ENCODE measurements at regions not wholly inside any gene's neighbourhood (a gene's known extent, or its start where the extent isn't known, plus 50 kb on each side); places are given as distances from the start of the nearest gene placed in this dataset.
"Not testable (repeated sequence)": the region's sequence is repeated elsewhere in the genome, so short reads cannot be mapped to it uniquely, and the experiment has no call there.

DNA sequence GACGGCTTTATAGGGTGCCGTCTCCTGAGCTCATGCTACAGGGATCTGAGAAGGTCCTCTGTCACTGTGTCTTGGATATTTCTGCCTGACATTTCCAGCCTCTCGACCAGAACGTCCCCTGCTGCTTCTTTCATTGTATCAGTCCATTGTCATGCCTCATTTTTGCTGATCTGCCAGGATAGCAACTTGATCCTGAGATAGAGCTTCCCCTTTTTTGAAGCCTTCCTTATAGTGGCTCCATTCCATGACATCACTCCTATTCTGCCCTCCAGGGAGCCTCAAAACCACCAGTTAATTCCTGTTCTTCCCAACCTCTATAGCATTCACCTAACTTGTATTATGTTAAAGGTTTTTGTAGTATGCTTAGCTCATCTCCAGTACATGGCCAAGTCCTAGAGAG lies 431.8 kb upstream of the NOX3 start:
- DNase-seq (ENCODE audit: low spot score) (no peak), ATAC-seq (no peak)
- no peaks in the 10 kb centered on the region for H3K4me1 Mint-ChIP-seq (ENCODE audit: low read depth in 2 of 2)
- H3K9me3 Mint-ChIP-seq: peaks cover 3% of the 10 kb centered on the region
- no peak overlapping the region for H3K4me3 Mint-ChIP-seq
- no peaks in the 10 kb centered on the region for H3K36me3 Mint-ChIP-seq
- no peaks in the 10 kb centered on the region for H3K27me3 Mint-ChIP-seq
- H3K27ac Mint-ChIP-seq: no peak overlapping the region

- H3K4me1 Mint-ChIP-seq (ENCODE audit: low read depth in 2 of 2): no peaks in the 10 kb centered on the region
- ATAC-seq (no peak), DNase-seq (ENCODE audit: low spot score) (no peak)
- H3K4me3 Mint-ChIP-seq: no peak overlapping the region
- H3K9me3 Mint-ChIP-seq: no peaks in the 10 kb centered on the region
- H3K27ac Mint-ChIP-seq: no peak overlapping the region
- no peaks in the 10 kb centered on the region for H3K27me3 Mint-ChIP-seq
- no peaks in the 10 kb centered on the region for H3K36me3 Mint-ChIP-seq
Observed at GRCh38 chr6:155883741-155884140, 428.1 kb upstream of the NOX3 start.

GRCh38 chr6:155883334-155883731 lies 427.7 kb upstream of the NOX3 start:
- no peaks in the 10 kb centered on the region for H3K27me3 Mint-ChIP-seq
- no peak overlapping the region for H3K27ac Mint-ChIP-seq
- ATAC-seq (no peak), DNase-seq (ENCODE audit: low spot score) (no peak)
- no peaks in the 10 kb centered on the region for H3K9me3 Mint-ChIP-seq
- no peak overlapping the region for H3K4me3 Mint-ChIP-seq
- no peaks in the 10 kb centered on the region for H3K4me1 Mint-ChIP-seq (ENCODE audit: low read depth in 2 of 2)
- H3K36me3 Mint-ChIP-seq: no peaks in the 10 kb centered on the region

- Mint-ChIP-seq H3K4me1 (ENCODE audit: low read depth in 2 of 2) (no peaks in the 10 kb centered on the region), H3K4me3 (no peak overlapping the region)
Observed at GRCh38 chr6:155882527-155883333, 427.1 kb upstream of the NOX3 start.

DNA sequence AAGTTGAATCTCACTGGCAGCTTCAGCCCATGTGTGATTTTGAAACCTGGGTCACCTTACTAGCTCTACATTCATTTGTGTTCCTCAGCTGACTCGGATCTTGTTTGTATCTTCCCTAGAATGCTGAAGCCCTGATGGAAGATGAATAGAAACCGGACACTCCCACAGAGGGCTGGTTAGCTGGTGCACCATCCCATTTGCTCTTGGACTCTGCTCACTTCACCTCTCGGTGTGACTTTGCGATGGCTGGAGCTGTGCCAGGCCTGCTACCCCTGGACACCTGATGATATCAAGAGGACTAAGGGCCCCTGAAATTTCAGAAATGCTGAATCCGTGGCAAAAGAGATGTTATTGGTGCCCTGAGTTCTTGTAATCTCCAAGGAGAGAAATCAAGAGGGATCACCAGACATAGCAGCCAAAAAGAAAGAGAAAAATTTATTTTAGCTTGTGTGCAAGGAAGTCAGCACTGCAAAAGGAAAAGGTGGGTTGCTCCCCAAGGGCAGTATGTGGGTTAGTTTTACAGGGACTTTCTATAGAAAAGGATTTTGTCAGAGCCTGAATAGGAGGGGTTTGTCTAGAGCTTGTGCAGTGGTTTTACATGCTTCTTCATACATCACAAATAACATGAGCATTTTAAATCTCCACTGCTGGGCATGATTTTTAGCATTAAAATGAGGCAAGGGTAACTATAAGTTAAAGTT lies 426.3 kb upstream of the NOX3 start:
- no peak for DNase-seq (ENCODE audit: low spot score)

More at GRCh38 chr6:155882527-155883333, 427.1 kb upstream of the NOX3 start:
- Mint-ChIP-seq H3K27ac (no peak overlapping the region), H3K36me3 (no peaks in the 10 kb centered on the region), H3K27me3 (no peaks in the 10 kb centered on the region), H3K9me3 (no peaks in the 10 kb centered on the region)
- ATAC-seq: no peak
- no peak for DNase-seq (ENCODE audit: low spot score)

GRCh38 chr6:155880900-155881299 lies 425.3 kb upstream of the NOX3 start:
- Mint-ChIP-seq H3K4me1 (ENCODE audit: low read depth in 2 of 2) (no peaks in the 10 kb centered on the region), H3K36me3 (no peaks in the 10 kb centered on the region), H3K27ac (no peak overlapping the region), H3K9me3 (no peaks in the 10 kb centered on the region), H3K4me3 (no peak overlapping the region), H3K27me3 (no peaks in the 10 kb centered on the region)
- ATAC-seq: no peak
- no peak for DNase-seq (ENCODE audit: low spot score)

More for the DNA sequence above, 426.3 kb upstream of the NOX3 start:
- Mint-ChIP-seq H3K4me3 (no peak overlapping the region), H3K4me1 (ENCODE audit: low read depth in 2 of 2) (no peaks in the 10 kb centered on the region), H3K27me3 (no peaks in the 10 kb centered on the region), H3K9me3 (no peaks in the 10 kb centered on the region), H3K27ac (no peak overlapping the region), H3K36me3 (no peaks in the 10 kb centered on the region)
- ATAC-seq: no peak

DNA sequence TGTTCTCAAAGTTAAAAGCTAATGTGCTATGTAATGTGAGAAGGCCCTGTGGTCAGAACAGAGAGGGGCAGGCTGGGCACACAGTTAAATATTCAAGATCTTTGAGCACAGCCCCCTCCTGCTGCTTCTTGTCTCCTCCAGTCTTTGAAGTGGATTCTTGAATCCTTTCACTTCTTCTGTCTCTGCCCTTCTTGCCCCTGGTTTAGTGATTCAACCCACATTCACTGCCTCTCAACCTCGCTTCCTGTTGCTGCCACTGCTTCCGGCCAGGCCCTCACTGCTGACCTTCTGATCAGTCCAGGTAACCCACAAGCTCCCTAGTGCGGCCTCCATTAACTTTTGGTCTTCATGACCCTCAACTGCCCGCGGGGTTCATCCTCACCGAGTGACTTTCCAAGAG lies 417.3 kb upstream of the NOX3 start:
- no peaks in the 10 kb centered on the region for H3K36me3 Mint-ChIP-seq
- H3K4me3 Mint-ChIP-seq: no peak overlapping the region
- no peak overlapping the region for H3K27ac Mint-ChIP-seq
- H3K9me3 Mint-ChIP-seq: peaks cover 4% of the 10 kb centered on the region
- DNase-seq (ENCODE audit: low spot score) (no peak), ATAC-seq (no peak)
- peaks cover 5% of the 10 kb centered on the region in 2 donors for H3K4me1 Mint-ChIP-seq (ENCODE audit: low read depth in 2 of 2)
- no peaks in the 10 kb centered on the region for H3K27me3 Mint-ChIP-seq

DNA sequence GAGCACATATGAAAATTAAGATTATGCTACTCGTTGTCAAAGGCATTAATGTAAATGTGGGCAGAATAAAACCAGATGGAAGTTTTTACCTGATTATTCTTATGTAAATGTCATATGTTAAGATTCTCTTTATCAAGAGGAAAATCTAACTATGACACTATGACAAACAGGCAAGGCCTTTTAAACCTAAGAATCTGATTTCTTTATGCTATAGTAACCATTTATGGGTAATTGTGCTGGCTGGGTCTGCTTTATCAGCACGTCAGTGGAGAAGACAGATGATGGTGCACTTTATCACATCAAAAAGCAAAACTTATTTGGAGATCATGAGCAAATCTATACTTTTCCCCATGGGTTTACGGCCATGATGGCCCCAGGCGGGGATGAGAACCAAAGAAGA lies 412.0 kb upstream of the NOX3 start:
- Mint-ChIP-seq H3K27ac (no peak overlapping the region), H3K9me3 (peaks cover 9% of the 10 kb centered on the region), H3K36me3 (no peaks in the 10 kb centered on the region), H3K4me1 (ENCODE audit: low read depth in 2 of 2) (no peaks in the 10 kb centered on the region), H3K27me3 (no peaks in the 10 kb centered on the region), H3K4me3 (no peak overlapping the region)
- DNase-seq (ENCODE audit: low spot score): no peak
- ATAC-seq: no peak

DNA sequence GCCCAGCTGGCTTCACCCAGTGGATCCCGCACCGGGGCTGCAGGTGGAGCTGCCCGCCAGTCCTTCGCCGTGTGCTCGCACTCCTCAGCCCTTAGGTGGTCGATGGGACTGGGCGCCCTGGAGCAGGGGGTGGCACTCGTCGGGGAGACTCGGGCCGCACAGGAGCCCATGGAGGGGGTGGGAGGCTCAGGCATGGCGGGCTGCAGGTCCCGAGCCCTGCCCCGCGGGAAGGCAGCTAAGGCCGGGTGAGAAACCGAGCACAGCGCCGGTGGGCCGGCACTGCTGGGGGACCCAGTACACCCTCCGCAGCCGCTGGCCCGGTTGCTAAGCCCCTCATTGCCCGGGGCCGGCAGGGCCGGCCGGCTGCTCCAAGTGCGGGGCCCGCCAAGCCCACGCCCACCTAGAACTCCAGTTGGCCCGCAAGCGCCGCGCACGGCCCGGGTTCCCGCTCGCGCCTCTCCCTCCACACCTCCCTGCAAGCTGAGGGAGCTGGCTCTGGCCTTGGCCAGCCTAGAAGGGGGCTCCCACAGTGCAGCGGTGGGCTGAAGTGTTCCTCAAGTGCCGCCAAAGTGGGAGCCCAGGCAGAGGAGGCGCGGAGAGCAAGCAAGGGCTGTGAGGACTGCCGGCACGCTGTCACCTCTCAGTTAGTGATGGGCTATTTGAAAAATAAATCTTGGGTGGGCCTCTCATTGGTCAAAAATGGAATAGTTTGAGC lies 411.2 kb upstream of the NOX3 start:
- not testable (repeated sequence) for ATAC-seq; H3K9me3 Mint-ChIP-seq; DNase-seq (ENCODE audit: low spot score); H3K27ac Mint-ChIP-seq; H3K4me1 Mint-ChIP-seq (ENCODE audit: low read depth in 2 of 2); H3K4me3 Mint-ChIP-seq; H3K27me3 Mint-ChIP-seq; H3K36me3 Mint-ChIP-seq

DNA sequence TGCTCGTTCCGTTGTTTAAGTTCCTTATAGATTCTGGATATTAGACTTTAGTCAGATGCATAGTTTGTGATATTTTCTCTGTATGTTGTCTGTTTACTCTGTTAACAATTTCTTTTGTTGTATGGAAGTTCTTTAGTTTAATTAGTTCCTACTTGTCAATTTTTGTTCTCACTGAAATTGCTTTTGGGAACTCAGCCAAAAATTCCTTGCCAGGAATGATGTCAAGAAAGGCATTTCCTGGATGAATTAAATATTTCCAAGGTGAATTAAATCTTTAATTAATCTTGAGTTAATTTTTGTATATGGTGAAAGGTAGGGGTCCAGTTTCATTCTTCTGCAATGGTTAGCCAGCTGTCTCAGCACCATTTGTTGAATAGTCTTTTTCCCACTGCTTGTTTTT lies 406.2 kb upstream of the NOX3 start:
- no peak for ATAC-seq
- Mint-ChIP-seq H3K27me3 (no peaks in the 10 kb centered on the region), H3K4me3 (no peak overlapping the region), H3K9me3 (peaks cover 16% of the 10 kb centered on the region), H3K27ac (no peak overlapping the region), H3K4me1 (ENCODE audit: low read depth in 2 of 2) (no peaks in the 10 kb centered on the region), H3K36me3 (peaks cover 5% of the 10 kb centered on the region)
- DNase-seq (ENCODE audit: low spot score): no peak

- ATAC-seq; DNase-seq (ENCODE audit: low spot score); H3K4me3 Mint-ChIP-seq; H3K4me1 Mint-ChIP-seq (ENCODE audit: low read depth in 2 of 2); H3K27me3 Mint-ChIP-seq; H3K27ac Mint-ChIP-seq; H3K36me3 Mint-ChIP-seq: not testable (repeated sequence)
- H3K9me3 Mint-ChIP-seq: peaks cover 20% of the 10 kb centered on the region
Observed at GRCh38 chr6:155858906-155859305, 403.3 kb upstream of the NOX3 start.

DNA sequence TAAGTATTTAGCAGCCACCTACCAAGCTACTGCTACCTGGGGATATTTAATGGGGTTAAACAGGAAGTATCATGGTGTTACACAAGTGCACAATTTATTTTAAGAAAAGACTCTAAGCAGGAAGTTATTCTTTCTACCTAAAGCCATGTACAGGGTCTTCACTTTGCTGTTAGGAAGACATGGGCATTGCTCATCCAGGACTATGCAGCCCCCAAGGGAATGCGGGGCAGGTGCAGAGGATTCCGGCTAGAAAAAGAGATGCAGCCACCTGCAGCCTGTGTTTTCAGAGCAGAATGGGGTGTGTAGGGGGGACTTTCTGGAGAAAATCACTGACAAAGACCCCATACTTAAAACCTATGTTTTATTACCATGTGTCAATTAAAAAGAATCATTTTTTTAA lies 399.1 kb upstream of the NOX3 start:
- H3K4me1 Mint-ChIP-seq (ENCODE audit: low read depth in 2 of 2): peaks cover 0 to 4% of the 10 kb centered on the region in 2 donors
- no peak for DNase-seq (ENCODE audit: low spot score)
- no peak overlapping the region for H3K4me3 Mint-ChIP-seq
- peaks cover 8% of the 10 kb centered on the region for H3K9me3 Mint-ChIP-seq
- no peak for ATAC-seq
- H3K27me3 Mint-ChIP-seq: no peaks in the 10 kb centered on the region
- H3K36me3 Mint-ChIP-seq: peaks cover 5% of the 10 kb centered on the region
- no peak overlapping the region for H3K27ac Mint-ChIP-seq

GRCh38 chr6:155853011-155853410 lies 397.4 kb upstream of the NOX3 start:
- Mint-ChIP-seq H3K36me3 (no peaks in the 10 kb centered on the region), H3K9me3 (peaks cover 8% of the 10 kb centered on the region), H3K4me3 (no peak overlapping the region), H3K27ac (no peak overlapping the region), H3K27me3 (no peaks in the 10 kb centered on the region), H3K4me1 (ENCODE audit: low read depth in 2 of 2) (peaks cover 0 to 4% of the 10 kb centered on the region in 2 donors)
- DNase-seq (ENCODE audit: low spot score) (no peak), ATAC-seq (no peak)

GRCh38 chr6:155850408-155850841 lies 394.8 kb upstream of the NOX3 start:
- H3K4me3 Mint-ChIP-seq: no peak overlapping the region
- peaks cover 0 to 4% of the 10 kb centered on the region in 2 donors for H3K4me1 Mint-ChIP-seq (ENCODE audit: low read depth in 2 of 2)
- DNase-seq (ENCODE audit: low spot score) (no peak), ATAC-seq (no peak)
- H3K9me3 Mint-ChIP-seq: peaks cover 9% of the 10 kb centered on the region
- no peak overlapping the region for H3K27ac Mint-ChIP-seq
- H3K36me3 Mint-ChIP-seq: no peaks in the 10 kb centered on the region
- H3K27me3 Mint-ChIP-seq: no peaks in the 10 kb centered on the region

Data from natural killer cell treated with Interleukin-12 subunit alpha and Interleukin-12 subunit beta and Interleukin-15 and Interleukin-18, amount 100 ng/mL, for 72 hours (primary cell).